GM18909 (cell line): ENCODE measurements at regions not wholly inside any gene's neighbourhood (a gene's known extent, or its start where the extent isn't known, plus 50 kb on each side); places are given as distances from the start of the nearest gene placed in this dataset.

Experiments
- ATAC-seq: cut with Tn5 transposase; IDR thresholded peaks from one replicate; pipeline ENCODE4 v1.9.1; 2021; ENCODE audit warnings: mild to moderate bottlenecking; ENCODE audit not compliant: unreplicated experiment, poor library complexity

DNA sequence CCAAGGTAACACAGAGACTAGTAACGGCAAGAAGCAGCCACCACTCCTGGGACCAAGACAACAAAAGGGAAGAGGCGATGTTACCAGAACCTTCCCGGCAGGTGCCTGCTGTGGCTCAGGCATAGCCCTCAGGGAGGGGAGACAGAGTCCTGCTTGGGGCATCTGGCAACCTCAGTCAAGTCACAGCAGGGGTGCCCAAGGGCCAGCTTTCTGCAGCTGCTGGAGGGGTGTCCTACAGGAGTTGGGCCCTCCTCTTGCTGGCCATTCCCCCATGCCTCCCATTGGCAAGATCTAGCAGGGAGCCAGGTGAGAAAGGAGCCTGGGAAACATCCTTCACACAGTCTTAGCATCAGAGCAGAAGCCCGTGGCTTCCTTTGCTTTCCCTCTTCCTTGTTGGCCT lies 197.3 kb upstream of the IL12A start:
- no peak for ATAC-seq

DNA sequence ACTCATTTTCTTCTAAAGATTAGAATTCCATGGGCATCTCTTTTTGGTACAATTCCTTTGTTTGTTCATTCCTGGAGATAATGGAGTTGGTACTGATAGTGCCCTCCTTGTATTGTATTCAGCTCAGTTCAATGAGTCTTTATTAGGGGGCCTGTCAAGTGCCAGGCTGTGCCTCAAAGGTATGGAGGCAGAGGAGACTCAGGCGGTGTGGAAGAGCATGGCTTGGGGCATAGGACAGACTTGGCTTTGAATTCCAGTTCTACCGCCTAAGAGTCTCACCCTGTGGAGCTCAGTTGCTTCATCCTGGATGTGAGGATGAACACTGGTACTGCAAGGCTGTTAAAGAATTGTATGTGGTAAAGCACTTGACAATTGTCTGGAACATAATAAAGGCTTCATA lies 196.6 kb upstream of the IL12A start:
- no peak for ATAC-seq

DNA sequence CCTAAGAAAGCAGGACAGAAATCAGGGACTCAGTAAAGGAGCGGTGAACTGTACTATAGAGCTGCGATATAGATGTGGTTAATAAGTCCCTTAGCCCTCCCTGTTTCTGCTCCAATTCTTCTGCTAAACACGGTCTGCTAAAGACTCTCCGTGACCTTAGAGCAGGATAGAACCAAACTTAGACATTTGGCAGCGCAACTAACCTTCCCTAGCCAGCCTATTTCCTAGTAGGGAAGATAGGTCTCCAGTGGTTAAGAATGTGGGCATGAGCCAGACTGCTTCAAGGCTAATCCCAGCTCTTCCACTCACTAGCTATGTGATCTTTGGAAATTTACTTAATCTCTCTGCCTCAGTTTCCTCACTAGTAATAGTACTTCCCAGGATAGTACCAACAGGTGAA lies 193.6 kb upstream of the IL12A start:
- ATAC-seq, result no peak

DNA sequence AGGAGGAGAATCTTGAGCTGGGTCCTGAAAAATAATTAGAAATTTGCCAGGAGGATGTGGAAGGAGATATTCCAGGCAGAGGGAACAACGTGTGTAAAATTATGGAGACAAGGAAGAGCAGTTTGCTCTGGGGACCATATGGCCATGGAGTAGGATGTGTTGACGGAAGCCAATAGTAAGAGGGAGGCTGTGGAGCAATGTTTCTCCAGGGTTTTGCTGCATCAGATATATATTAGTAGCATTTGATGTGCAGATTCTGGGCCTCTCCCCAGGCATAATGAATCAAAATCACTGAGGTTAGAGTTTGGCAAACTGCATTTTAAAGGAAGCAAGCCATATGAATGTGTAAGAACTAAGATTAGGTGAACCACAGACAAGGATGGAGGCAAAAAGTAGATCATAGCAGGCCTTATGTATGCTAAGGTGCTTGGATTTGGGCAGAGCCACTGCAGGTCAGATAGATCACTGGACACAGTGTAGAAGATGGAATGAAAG lies 192.9 kb upstream of the IL12A start:
- no peak for ATAC-seq

GRCh38 chr3:159796226-159796625 lies 192.4 kb upstream of the IL12A start:
- ATAC-seq, result no peak

GRCh38 chr3:159796744-159797143 lies 191.9 kb upstream of the IL12A start:
- ATAC-seq, result no peak

DNA sequence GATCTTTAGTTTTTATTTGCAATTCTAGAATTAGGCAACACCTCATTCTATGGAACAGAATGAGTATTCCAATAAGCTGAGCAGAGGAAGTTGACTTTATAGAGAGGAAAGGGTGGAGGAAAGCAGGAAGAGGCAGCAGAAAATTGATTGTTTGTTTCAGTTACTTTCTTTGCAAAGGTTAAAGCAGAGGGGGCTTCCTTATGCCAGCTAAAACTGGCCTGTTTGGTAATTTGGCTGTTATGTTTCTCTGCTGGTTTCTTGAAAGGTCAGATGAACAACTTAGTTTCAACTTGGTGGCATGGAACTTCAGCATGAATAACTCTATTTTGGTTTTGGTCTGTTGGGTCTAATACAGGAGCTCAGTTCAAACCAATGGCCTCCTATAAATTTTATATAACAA lies 190.9 kb upstream of the IL12A start:
- no peak for ATAC-seq

DNA sequence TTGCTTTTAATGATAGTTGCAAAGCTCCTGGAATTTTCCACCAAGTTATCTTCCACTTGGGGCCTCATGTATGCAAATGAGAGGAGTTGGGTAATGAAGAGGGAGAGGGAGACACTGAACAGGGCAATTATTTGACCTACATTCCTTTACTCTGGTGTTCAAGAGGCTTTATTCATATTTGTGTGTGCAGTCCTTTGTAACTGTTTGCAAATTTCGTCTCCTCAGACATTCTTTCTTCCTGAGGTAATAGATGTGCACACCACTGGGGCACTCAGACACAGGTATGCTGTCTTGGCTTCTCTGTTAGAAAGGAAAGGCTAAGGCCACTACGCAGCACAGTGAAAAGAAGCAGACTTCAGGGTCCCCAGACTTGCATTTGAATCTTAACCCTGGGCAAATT lies 189.7 kb upstream of the IL12A start:
- ATAC-seq, result no peak

DNA sequence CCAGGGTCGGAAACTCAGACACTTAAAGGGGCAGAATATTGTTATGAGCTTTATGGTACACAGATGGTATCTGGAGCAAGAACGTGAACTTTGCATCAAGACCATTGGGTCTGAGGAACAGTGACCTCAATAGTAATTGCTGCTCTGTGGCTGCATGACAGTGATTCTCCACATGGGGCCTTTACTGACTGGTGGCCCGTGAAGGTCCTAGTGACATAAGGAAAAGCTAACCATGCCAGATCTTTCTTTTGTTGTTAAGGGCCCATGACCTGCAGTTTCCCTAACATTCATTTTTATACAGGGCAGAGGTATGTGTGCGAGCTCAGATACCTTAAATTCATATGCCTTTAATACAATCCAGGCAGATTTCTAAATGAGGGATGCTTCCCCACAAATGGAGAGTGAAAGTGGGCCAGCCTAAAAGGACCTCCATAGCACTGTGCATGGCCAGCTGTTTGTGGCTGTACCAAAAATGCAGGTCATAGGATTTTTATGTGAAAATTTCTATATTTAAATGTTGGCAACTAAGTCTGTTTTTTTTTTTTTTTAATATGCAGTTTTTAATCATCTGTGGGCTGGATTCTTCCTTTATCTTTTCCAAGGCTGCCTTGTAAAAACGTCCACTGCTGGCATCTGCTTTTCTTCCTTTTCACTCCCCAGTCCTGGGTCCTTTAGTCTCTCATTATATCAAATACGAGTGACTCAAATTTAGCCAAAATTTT lies 188.0 kb upstream of the IL12A start:
- ATAC-seq, result no peak

- no peak for ATAC-seq
Measured at GRCh38 chr3:159802864-159803263, 185.8 kb upstream of the IL12A start.

DNA sequence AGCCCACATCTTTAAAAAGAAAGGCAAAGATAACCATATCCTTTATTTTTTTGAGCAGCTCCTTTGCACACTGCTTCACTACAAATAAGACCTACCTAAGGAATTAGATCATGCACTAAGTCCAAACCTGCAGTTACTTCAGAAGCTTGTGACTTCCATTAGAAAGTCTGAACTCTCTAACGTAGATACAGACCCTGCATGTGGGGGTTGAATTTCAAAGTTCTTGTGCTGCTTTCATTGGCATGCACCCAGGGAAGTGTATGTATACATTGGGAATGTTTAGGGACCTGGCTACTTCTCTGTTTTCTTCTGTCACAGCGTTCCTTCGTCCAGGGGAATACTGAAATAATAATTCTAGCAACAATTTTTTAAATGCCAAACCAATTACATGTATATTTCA lies 185.2 kb upstream of the IL12A start:
- ATAC-seq, result no peak

- ATAC-seq, result peak; percentile 96
Measured at GRCh38 chr3:159804726-159805410, 183.8 kb upstream of the IL12A start.

DNA sequence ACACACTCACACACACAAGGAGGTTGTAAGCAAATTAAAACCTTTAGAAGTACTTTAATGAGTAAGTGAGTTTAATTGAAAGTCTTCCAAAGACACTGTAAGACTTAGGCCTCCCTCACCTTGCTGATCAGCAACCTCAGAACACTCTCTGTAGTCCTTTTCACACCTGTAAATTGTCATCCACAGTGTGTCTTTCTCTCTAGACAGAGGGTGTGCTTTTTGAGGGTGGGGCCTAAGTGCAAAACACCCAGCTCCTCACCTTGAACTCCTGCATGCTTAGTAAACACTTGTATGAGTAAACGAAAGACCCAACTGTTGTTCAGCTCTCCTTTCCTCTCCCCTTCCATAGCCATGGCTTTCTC lies 183.2 kb upstream of the IL12A start:
- peak; percentile 21 for ATAC-seq

DNA sequence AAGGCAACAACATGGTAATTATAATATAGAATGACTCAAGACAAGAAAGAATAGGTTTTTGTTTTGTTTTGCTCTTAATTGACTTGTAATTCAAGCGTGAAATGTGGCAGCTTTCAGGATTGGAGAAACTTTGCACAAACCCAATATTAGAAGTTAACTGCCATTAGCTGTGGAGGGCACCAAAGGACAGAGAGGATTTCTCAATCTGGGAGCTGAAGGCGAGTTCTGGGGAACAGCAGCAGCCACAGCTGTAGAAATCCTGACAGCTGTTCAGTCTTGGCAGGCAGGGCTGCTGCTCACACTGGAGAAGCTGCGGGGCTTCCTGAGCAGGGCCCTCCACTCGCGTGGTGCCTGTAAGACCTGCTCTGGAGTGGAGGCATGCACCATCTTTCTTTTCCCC lies 182.2 kb upstream of the IL12A start:
- no peak for ATAC-seq

GRCh38 chr3:159807137-159808040 lies 181.2 kb upstream of the IL12A start:
- no peak for ATAC-seq

DNA sequence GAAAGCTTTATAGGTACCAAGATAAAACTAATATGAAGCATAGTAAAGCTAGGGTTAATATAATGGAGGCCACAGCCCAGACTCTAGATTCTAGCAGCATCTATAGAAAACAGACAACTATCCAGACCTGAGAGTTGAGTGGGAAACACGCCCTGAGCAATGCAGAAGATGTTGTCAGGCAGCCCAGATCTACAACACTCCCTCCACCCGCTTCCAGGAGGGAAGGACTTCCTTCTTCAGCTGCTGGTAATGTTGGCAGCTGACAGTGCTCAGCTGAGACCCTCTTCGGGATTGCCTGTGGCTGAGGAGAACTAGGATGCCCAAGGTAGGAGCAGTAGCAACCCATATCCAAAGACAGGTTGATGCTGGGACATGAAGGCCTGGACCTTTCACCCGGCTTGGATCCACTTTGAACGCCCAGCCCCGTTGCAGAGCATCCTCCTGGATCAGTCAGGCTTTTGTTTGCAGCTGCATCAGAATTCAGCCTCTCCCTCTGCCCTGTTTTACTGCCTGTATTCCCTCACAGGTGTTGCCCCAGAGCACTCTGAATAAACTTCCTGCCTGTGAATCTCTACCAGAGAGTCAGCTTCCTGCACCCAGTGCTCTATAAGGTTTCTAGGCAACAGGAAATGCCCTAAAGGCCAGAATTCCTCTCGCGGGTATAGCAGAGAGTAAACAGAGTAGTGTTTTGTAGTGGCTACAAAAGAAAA lies 174.7 kb upstream of the IL12A start:
- peak; percentile 50 for ATAC-seq

DNA sequence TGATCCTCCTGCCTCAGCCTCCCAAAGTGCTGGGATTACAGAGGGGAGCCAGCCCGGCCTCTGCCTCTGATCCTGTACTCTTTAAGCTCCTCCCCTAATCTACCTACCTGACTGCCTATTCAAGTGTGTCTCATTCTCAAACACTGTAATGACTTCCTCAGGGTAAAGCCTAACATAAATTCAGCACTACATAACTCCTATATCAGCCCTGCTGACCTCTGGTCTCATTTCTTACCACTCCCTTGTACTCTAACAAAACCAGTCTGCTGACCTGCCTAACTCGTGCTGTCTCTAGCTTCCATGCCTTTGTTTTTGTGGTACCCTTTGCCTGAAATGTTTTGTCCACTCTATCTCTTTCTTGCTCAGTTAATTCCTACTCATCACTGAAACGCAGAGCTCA lies 172.1 kb upstream of the IL12A start:
- no peak for ATAC-seq

DNA sequence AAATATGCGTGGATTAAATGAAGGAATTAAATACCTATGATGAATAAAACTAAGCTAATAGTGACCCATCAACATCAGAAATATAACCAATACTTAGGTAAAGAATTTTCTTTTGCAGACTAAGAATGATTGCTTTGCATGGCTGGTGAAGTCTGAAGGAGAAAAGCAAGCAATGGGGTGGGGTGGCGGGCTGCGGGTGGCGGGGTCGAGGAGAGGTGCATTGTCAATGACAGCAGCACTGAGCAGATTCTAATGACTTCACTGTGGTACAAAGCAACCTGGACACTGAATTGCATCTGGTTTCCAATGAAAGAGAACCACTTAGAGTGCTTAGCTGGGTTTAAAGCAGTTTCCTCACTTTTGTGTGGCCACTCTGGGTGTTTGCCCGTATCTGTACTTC lies 171.5 kb upstream of the IL12A start:
- ATAC-seq, result no peak

GRCh38 chr3:159817571-159817970 lies 171.1 kb upstream of the IL12A start:
- no peak for ATAC-seq

DNA sequence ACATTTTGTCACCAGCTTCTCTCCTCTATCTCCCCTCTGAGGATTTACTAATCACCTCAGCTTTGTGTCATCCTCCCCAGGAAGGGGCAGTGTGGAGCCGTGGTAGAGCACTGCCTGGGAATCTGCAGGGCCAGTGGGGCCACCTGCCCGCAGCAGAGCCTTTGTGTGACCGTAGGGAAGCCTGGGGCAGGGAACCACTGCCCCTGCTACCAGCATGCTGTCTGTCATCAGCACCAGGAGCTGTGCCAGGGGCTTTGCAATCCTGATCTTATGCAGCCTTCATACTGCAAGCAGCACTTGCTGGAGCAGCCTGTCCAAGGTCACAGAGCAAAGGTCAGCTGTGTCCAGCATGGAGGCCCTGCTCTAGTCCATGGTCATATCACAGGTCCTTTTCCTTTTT lies 170.2 kb upstream of the IL12A start:
- no peak for ATAC-seq
